ENCODE measurements at regions not wholly inside any gene's neighbourhood (a gene's known extent, or its start where the extent isn't known, plus 50 kb on each side); places are given as distances from the start of the nearest gene placed in this dataset.

- Histone ChIP-seq H3K27ac (ENCODE audit: low read depth in 1 of 2, low read length in 2 of 2) (no peak overlapping the region), H3K27me3 (ENCODE audit: control insufficient read depth in 1 of 2, insufficient read depth in 2 of 2, low read length in 1 of 2) (peaks cover 0 to 1% of the 10 kb centered on the region in 2 donors), H3K9me3 (ENCODE audit: control insufficient read depth, low read length) (no peaks in the 10 kb centered on the region), H3K4me3 (ENCODE audit: low read length in 2 of 2) (no peak overlapping the region), H3K36me3 (ENCODE audit: control insufficient read depth in 1 of 2, insufficient read depth in 2 of 2, low read length in 1 of 2) (no peaks in the 10 kb centered on the region), H3K4me1 (ENCODE audit: control insufficient read depth in 1 of 2, insufficient read depth in 2 of 2, low read length in 2 of 2) (no peaks in the 10 kb centered on the region)
- intact Hi-C loops (cut with DNase I): no loop called here
- 0 to 4% methylated on average over 1 of the region's 1 CpG for WGBS, 2 donors
- DNase-seq (no peak), ATAC-seq (ENCODE audit: low FRiP score) (no peak)
These were observed 235.4 kb upstream of the E2F7 start for GRCh38 chr12:77300811-77301210.

GRCh38 chr12:77299910-77300669 lies 234.7 kb upstream of the E2F7 start:
- no peaks in the 10 kb centered on the region for H3K4me1 ChIP-seq (ENCODE audit: control insufficient read depth in 1 of 2, insufficient read depth in 2 of 2, low read length in 2 of 2)
- ATAC-seq (ENCODE audit: low FRiP score): no peak
- WGBS, 2 donors: 60 to 69% methylated on average over 4 of the region's 4 CpGs
- no peaks in the 10 kb centered on the region for H3K36me3 ChIP-seq (ENCODE audit: control insufficient read depth in 1 of 2, insufficient read depth in 2 of 2, low read length in 1 of 2)
- H3K27me3 ChIP-seq (ENCODE audit: control insufficient read depth in 1 of 2, insufficient read depth in 2 of 2, low read length in 1 of 2): peaks cover 0 to 1% of the 10 kb centered on the region in 2 donors
- no peak overlapping the region for H3K4me3 ChIP-seq (ENCODE audit: low read length in 2 of 2)
- no peak for DNase-seq
- no peak overlapping the region for H3K27ac ChIP-seq (ENCODE audit: low read depth in 1 of 2, low read length in 2 of 2)
- H3K9me3 ChIP-seq (ENCODE audit: control insufficient read depth, low read length): no peaks in the 10 kb centered on the region
- intact Hi-C loops (cut with DNase I): no loop called here

DNA sequence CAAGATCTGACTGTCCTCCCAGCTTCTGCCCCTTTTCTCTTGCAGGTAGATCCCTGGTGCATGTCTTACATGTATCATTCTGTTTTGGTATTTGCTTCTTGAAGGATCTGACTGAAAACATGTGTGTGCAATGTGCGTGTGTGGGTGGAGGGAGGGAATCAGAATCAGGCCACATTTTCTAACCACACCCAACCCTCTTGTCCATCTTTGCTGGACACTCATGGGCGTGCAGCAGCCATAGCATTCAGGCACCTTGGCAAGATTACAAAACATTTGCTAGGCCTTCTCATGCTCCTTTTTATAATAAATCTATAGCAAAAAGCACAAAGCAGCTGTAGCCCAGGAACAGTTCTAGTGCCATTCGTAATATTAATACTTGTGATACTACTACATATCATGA lies 233.6 kb upstream of the E2F7 start:
- no peaks in the 10 kb centered on the region for H3K4me1 ChIP-seq (ENCODE audit: control insufficient read depth in 1 of 2, insufficient read depth in 2 of 2, low read length in 2 of 2)
- no peaks in the 10 kb centered on the region for H3K36me3 ChIP-seq (ENCODE audit: control insufficient read depth in 1 of 2, insufficient read depth in 2 of 2, low read length in 1 of 2)
- WGBS, 2 donors: 86 to 89% methylated on average over 3 of the region's 3 CpGs
- H3K4me3 ChIP-seq (ENCODE audit: low read length in 2 of 2): no peak overlapping the region
- H3K27me3 ChIP-seq (ENCODE audit: control insufficient read depth in 1 of 2, insufficient read depth in 2 of 2, low read length in 1 of 2): peaks cover 0 to 1% of the 10 kb centered on the region in 2 donors
- no peak overlapping the region for H3K27ac ChIP-seq (ENCODE audit: low read depth in 1 of 2, low read length in 2 of 2)
- no peaks in the 10 kb centered on the region for H3K9me3 ChIP-seq (ENCODE audit: control insufficient read depth, low read length)
- no peak for ATAC-seq (ENCODE audit: low FRiP score)
- DNase-seq: no peak
- intact Hi-C loops (cut with DNase I): no loop called here

GRCh38 chr12:77294016-77294415 lies 228.6 kb upstream of the E2F7 start:
- Histone ChIP-seq H3K36me3 (ENCODE audit: control insufficient read depth in 1 of 2, insufficient read depth in 2 of 2, low read length in 1 of 2) (no peaks in the 10 kb centered on the region), H3K4me1 (ENCODE audit: control insufficient read depth in 1 of 2, insufficient read depth in 2 of 2, low read length in 2 of 2) (no peaks in the 10 kb centered on the region), H3K27me3 (ENCODE audit: control insufficient read depth in 1 of 2, insufficient read depth in 2 of 2, low read length in 1 of 2) (no peaks in the 10 kb centered on the region), H3K9me3 (ENCODE audit: control insufficient read depth, low read length) (no peaks in the 10 kb centered on the region), H3K27ac (ENCODE audit: low read depth in 1 of 2, low read length in 2 of 2) (no peak overlapping the region), H3K4me3 (ENCODE audit: low read length in 2 of 2) (no peak overlapping the region)
- 25 to 30% methylated on average over 1 of the region's 1 CpG for WGBS, 2 donors
- intact Hi-C loops (cut with DNase I): no loop called here
- no peak for DNase-seq
- ATAC-seq (ENCODE audit: low FRiP score): no peak

DNA sequence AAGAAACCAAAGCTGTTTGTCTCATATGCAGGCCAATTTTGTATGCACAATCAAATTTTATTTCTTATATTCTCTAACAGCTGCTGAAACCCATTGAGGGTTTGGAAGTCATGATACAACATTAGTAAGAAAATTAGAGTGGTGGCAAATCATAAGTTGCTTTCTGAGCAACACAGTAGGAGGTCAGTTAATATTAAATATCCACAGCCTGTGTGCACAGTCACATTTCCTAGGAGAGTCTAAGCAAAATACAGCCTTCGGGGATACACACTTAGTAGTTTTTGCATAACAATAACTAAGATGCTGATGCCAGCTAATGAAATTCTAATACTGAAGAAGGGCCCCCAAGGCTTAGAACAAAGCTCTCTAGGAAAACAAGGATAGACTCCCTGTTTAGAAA lies 209.6 kb upstream of the E2F7 start:
- DNase-seq (no peak), ATAC-seq (ENCODE audit: low FRiP score) (no peak)
- H3K27ac ChIP-seq (ENCODE audit: low read depth in 1 of 2, low read length in 2 of 2): no peak overlapping the region
- no peaks in the 10 kb centered on the region for H3K27me3 ChIP-seq (ENCODE audit: control insufficient read depth in 1 of 2, insufficient read depth in 2 of 2, low read length in 1 of 2)
- WGBS, 2 donors: 67 to 69% methylated on average over 1 of the region's 1 CpG
- H3K4me1 ChIP-seq (ENCODE audit: control insufficient read depth in 1 of 2, insufficient read depth in 2 of 2, low read length in 2 of 2): no peaks in the 10 kb centered on the region
- H3K9me3 ChIP-seq (ENCODE audit: control insufficient read depth, low read length): no peaks in the 10 kb centered on the region
- no peaks in the 10 kb centered on the region for H3K36me3 ChIP-seq (ENCODE audit: control insufficient read depth in 1 of 2, insufficient read depth in 2 of 2, low read length in 1 of 2)
- intact Hi-C loops (cut with DNase I): no loop called here
- no peak overlapping the region for H3K4me3 ChIP-seq (ENCODE audit: low read length in 2 of 2)

DNA sequence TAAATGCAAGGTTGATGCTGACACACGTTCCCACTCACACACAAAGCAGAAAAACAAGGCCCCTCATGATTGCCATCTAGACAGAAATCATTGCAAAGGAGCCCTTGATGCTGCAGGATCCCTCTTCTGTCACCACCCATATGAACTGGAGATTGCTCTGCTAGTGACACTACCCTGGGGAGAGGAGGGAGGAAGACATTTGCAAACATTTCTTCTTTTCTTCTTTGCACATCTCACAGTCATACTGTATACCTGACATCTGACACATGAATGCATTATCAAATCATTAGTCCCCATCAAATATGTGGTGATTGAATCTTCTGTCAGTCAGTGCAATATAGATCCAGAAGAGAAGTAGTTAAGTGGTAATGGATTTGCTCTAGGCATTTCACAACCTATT lies 208.5 kb upstream of the E2F7 start:
- Histone ChIP-seq H3K36me3 (ENCODE audit: control insufficient read depth in 1 of 2, insufficient read depth in 2 of 2, low read length in 1 of 2) (no peaks in the 10 kb centered on the region), H3K27me3 (ENCODE audit: control insufficient read depth in 1 of 2, insufficient read depth in 2 of 2, low read length in 1 of 2) (no peaks in the 10 kb centered on the region), H3K9me3 (ENCODE audit: control insufficient read depth, low read length) (no peaks in the 10 kb centered on the region), H3K4me1 (ENCODE audit: control insufficient read depth in 1 of 2, insufficient read depth in 2 of 2, low read length in 2 of 2) (no peaks in the 10 kb centered on the region), H3K4me3 (ENCODE audit: low read length in 2 of 2) (no peak overlapping the region), H3K27ac (ENCODE audit: low read depth in 1 of 2, low read length in 2 of 2) (no peak overlapping the region)
- intact Hi-C loops (cut with DNase I): no loop called here
- no peak for DNase-seq
- 28 to 41% methylated on average over 1 of the region's 1 CpG for WGBS, 2 donors
- no peak for ATAC-seq (ENCODE audit: low FRiP score)

GRCh38 chr12:77256956-77257355 lies 191.6 kb upstream of the E2F7 start:
- 0 to 6% methylated on average over 1 of the region's 1 CpG for WGBS, 2 donors
- intact Hi-C loops (cut with DNase I): no loop called here
- H3K9me3 ChIP-seq (ENCODE audit: control insufficient read depth, low read length): no peaks in the 10 kb centered on the region
- DNase-seq (no peak), ATAC-seq (ENCODE audit: low FRiP score) (no peak)
- peaks cover 0 to 3% of the 10 kb centered on the region in 2 donors for H3K4me1 ChIP-seq (ENCODE audit: control insufficient read depth in 1 of 2, insufficient read depth in 2 of 2, low read length in 2 of 2)
- no peaks in the 10 kb centered on the region for H3K36me3 ChIP-seq (ENCODE audit: control insufficient read depth in 1 of 2, insufficient read depth in 2 of 2, low read length in 1 of 2)
- H3K4me3 ChIP-seq (ENCODE audit: low read length in 2 of 2): no peak overlapping the region
- H3K27ac ChIP-seq (ENCODE audit: low read depth in 1 of 2, low read length in 2 of 2): no peak overlapping the region
- H3K27me3 ChIP-seq (ENCODE audit: control insufficient read depth in 1 of 2, insufficient read depth in 2 of 2, low read length in 1 of 2): no peaks in the 10 kb centered on the region

DNA sequence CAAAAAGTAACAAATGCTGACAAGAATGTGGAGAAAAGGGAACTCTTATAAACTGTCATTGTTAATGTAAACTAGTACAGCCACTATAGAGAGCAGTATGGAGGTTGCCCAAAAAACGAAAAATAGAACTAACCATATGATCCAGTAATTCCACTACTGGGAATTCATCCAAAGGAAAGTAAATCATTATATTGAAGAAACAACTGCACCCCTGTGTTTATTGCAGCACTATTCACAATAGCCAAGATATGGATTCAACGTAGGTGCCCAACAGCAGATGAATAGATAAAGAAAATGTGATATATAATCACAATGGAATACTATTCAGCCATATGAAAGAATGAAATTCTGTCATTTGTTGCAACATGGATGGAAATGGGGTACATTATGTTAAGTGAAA lies 188.0 kb upstream of the E2F7 start:
- H3K27ac ChIP-seq (ENCODE audit: low read depth in 1 of 2, low read length in 2 of 2): no peak overlapping the region
- intact Hi-C loops (cut with DNase I): no loop called here
- H3K27me3 ChIP-seq (ENCODE audit: control insufficient read depth in 1 of 2, insufficient read depth in 2 of 2, low read length in 1 of 2): no peaks in the 10 kb centered on the region
- H3K9me3 ChIP-seq (ENCODE audit: control insufficient read depth, low read length): no peaks in the 10 kb centered on the region
- H3K4me1 ChIP-seq (ENCODE audit: control insufficient read depth in 1 of 2, insufficient read depth in 2 of 2, low read length in 2 of 2): peaks cover 0 to 3% of the 10 kb centered on the region in 2 donors
- WGBS, 2 donors: 78 to 79% methylated on average over 2 of the region's 2 CpGs
- no peak overlapping the region for H3K4me3 ChIP-seq (ENCODE audit: low read length in 2 of 2)
- H3K36me3 ChIP-seq (ENCODE audit: control insufficient read depth in 1 of 2, insufficient read depth in 2 of 2, low read length in 1 of 2): no peaks in the 10 kb centered on the region
- DNase-seq: no peak
- ATAC-seq (ENCODE audit: low FRiP score): no peak

DNA sequence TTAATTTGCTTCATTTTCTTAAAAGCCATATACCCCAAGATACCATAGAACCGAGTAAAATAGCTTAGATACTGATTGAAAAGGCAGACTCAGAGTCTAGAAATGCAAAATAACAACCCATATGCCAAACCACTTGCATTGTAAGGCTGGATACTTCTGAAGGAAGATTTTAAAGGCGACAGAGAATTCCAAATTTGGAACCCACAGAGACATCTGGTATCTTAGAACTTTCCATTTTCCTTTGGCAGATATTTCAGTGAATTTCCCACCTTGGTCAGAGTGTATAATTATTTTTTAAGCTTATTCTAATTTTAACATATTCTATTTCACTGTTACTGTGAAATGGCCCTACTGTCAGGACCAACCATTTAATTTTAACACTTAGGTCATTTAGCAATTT lies 186.4 kb upstream of the E2F7 start:
- DNase-seq (no peak), ATAC-seq (ENCODE audit: low FRiP score) (no peak)
- Histone ChIP-seq H3K9me3 (ENCODE audit: control insufficient read depth, low read length) (no peaks in the 10 kb centered on the region), H3K4me3 (ENCODE audit: low read length in 2 of 2) (no peak overlapping the region), H3K36me3 (ENCODE audit: control insufficient read depth in 1 of 2, insufficient read depth in 2 of 2, low read length in 1 of 2) (no peaks in the 10 kb centered on the region), H3K27ac (ENCODE audit: low read depth in 1 of 2, low read length in 2 of 2) (no peak overlapping the region), H3K4me1 (ENCODE audit: control insufficient read depth in 1 of 2, insufficient read depth in 2 of 2, low read length in 2 of 2) (peaks cover 0 to 3% of the 10 kb centered on the region in 2 donors), H3K27me3 (ENCODE audit: control insufficient read depth in 1 of 2, insufficient read depth in 2 of 2, low read length in 1 of 2) (no peaks in the 10 kb centered on the region)
- intact Hi-C loops (cut with DNase I): no loop called here
- 78 to 91% methylated on average over 2 of the region's 2 CpGs for WGBS, 2 donors
